ENCODE measurements at regions not wholly inside any gene's neighbourhood (a gene's known extent, or its start where the extent isn't known, plus 50 kb on each side); places are given as distances from the start of the nearest gene placed in this dataset.

DNA sequence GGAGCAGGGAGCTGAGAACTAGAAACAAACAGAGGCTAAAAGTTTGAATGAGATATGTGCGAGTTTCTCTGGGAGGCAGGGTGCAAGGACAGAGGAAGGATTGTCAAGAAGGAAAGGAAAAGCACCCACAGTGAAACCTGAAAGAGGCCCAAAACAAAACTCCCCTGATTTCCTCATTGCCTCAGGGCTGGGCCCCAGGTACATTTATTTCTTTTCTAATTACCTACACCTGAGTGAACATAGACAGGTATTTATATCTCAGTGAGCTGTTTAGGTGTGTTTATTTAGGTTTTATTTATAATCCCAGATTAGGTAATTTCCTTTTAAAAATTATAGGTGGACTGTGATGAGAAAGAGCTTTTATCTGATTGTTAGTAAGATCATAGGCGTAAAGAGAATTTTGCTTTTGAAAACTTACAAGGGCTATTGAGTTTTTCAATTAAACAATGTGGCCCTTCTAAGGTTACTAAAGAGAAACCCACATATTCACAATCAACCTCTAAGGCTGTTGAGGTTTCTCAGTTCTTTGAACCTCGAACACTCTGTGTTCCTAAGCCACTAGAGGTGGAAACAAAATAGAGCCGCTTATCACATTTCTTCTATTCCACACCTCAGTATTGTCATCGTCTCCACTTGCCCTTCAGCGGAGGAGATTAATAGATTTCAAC is 344.8 kb downstream of the ZNF608 start:
- POLR2A ChIA-PET: no interaction called here
- Histone ChIP-seq H3K79me2 (ENCODE audit: control insufficient read depth, insufficient read depth, low read length) (no peaks in the 10 kb centered on the region), H3K27ac (ENCODE audit: low read length in 2 of 2) (no peak overlapping the region), H3K36me3 (replicated peaks in 1 of 2; ENCODE audit: control extremely low read depth in 1 of 2, control insufficient read depth in 1 of 2, extremely low read depth in 1 of 2, insufficient read depth in 2 of 2, low read length in 1 of 2) (no peaks in the 10 kb centered on the region), H3K4me3 (ENCODE audit: control extremely low read depth in 1 of 5, extremely low read depth in 1 of 5, insufficient read depth in 1 of 5, low read depth in 2 of 5, low read length in 4 of 5) (no peak overlapping the region), H3K27me3 (replicated peaks in 1 of 4; ENCODE audit: control extremely low read depth in 1 of 4, control insufficient read depth in 3 of 4, insufficient read depth in 4 of 4, low read length in 3 of 4) (peaks cover 0 to 3% (median 0%) of the 10 kb centered on the region in 4 experiments), H3K4me1 (ENCODE audit: control insufficient read depth in 2 of 2, insufficient read depth in 2 of 2, low read length in 2 of 2) (peaks cover 4 to 14% of the 10 kb centered on the region in 2 donors), H3K9me3 (ENCODE audit: control extremely low read depth in 1 of 3, control insufficient read depth in 2 of 3, insufficient read depth in 1 of 3, low read length in 2 of 3) (no peaks in the 10 kb centered on the region), H2AFZ (ENCODE audit: insufficient read depth, low read depth, low read length, poor library complexity, severe bottlenecking) (no peak overlapping the region), H4K20me1 (ENCODE audit: control insufficient read depth, insufficient read depth, low read length, poor library complexity, severe bottlenecking) (no peaks in the 10 kb centered on the region), H3K4me2 (replicated peaks; ENCODE audit: low read depth, low read length, poor library complexity, severe bottlenecking) (no peak overlapping the region), H3K9ac (ENCODE audit: low read length) (no peak overlapping the region)
- no peak for TF ChIP-seq EZH2 (IDR thresholded peaks at IDR 0.05; ENCODE audit: borderline replicate concordance, insufficient read depth, low read depth, low read length, poor library complexity, severe bottlenecking)
- TF ChIP-seq, protein P1, sequence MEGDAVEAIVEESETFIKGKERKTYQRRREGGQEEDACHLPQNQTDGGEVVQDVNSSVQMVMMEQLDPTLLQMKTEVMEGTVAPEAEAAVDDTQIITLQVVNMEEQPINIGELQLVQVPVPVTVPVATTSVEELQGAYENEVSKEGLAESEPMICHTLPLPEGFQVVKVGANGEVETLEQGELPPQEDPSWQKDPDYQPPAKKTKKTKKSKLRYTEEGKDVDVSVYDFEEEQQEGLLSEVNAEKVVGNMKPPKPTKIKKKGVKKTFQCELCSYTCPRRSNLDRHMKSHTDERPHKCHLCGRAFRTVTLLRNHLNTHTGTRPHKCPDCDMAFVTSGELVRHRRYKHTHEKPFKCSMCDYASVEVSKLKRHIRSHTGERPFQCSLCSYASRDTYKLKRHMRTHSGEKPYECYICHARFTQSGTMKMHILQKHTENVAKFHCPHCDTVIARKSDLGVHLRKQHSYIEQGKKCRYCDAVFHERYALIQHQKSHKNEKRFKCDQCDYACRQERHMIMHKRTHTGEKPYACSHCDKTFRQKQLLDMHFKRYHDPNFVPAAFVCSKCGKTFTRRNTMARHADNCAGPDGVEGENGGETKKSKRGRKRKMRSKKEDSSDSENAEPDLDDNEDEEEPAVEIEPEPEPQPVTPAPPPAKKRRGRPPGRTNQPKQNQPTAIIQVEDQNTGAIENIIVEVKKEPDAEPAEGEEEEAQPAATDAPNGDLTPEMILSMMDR (IDR thresholded peaks at IDR 0.05): no peak
- ATAC-seq (ENCODE audit: low read depth) (no peak), DNase-seq (no peak)
- no peak overlapping the region for H3K27ac Mint-ChIP-seq
- H3K27me3 Mint-ChIP-seq: no peaks in the 10 kb centered on the region
- H3K4me3 Mint-ChIP-seq: no peak overlapping the region
- H3K4me1 Mint-ChIP-seq: peaks cover 19% of the 10 kb centered on the region
- no peaks in the 10 kb centered on the region for H3K9me3 Mint-ChIP-seq (ENCODE audit: insufficient read depth)
- CTCF ChIA-PET: no interaction called here
- intact Hi-C loops (cut with micrococcal nuclease): no loop called here
- 75% methylated on average over 3 of the region's 6 CpGs for WGBS (ENCODE audit: insufficient coverage)

DNA sequence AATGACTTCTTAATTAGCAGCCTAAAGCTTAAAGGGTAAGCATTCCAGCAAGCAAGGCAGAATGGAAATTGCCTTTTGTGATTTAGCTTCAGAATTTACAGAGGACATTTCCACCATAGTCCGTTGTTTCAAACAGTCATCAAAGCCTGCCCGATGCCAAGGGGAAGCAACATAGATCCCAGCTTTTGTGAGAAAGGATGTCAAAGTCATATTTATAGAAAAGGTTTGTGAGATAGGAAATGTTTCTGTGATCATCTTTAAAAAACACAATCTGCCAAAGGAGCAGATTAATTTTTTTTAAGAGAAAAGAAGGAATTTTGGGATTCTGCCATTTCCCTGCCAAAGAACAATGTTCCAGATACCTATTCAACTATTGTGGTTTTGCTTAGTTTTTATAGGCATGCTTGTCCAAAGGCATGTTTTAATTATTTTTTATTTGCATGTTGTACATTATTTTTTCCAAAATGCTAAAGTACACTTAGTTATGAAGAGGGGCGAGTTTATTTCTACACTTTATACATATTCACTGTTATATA is 346.9 kb downstream of the ZNF608 start:
- ChIA-PET POLR2A (no interaction called here), CTCF (no interaction called here)
- no peak for ATAC-seq (ENCODE audit: low read depth)
- Mint-ChIP-seq H3K4me3 (no peak overlapping the region), H3K4me1 (peaks cover 11% of the 10 kb centered on the region), H3K9me3 (ENCODE audit: insufficient read depth) (no peaks in the 10 kb centered on the region), H3K27ac (no peak overlapping the region), H3K27me3 (no peaks in the 10 kb centered on the region)
- intact Hi-C loops (cut with micrococcal nuclease): no loop called here
- Histone ChIP-seq H3K4me2 (replicated peaks; ENCODE audit: low read depth, low read length, poor library complexity, severe bottlenecking) (no peak overlapping the region), H3K79me2 (ENCODE audit: control insufficient read depth, insufficient read depth, low read length) (no peaks in the 10 kb centered on the region), H3K27me3 (replicated peaks in 1 of 4; ENCODE audit: control extremely low read depth in 1 of 4, control insufficient read depth in 3 of 4, insufficient read depth in 4 of 4, low read length in 3 of 4) (peaks cover 0 to 3% (median 0%) of the 10 kb centered on the region in 4 experiments), H4K20me1 (ENCODE audit: control insufficient read depth, insufficient read depth, low read length, poor library complexity, severe bottlenecking) (no peaks in the 10 kb centered on the region), H3K27ac (ENCODE audit: low read length in 2 of 2) (no peak overlapping the region), H3K4me1 (ENCODE audit: control insufficient read depth in 2 of 2, insufficient read depth in 2 of 2, low read length in 2 of 2) (peaks cover 0 to 8% of the 10 kb centered on the region in 2 donors), H3K36me3 (replicated peaks in 1 of 2; ENCODE audit: control extremely low read depth in 1 of 2, control insufficient read depth in 1 of 2, extremely low read depth in 1 of 2, insufficient read depth in 2 of 2, low read length in 1 of 2) (no peaks in the 10 kb centered on the region), H3K4me3 (ENCODE audit: control extremely low read depth in 1 of 5, extremely low read depth in 1 of 5, insufficient read depth in 1 of 5, low read depth in 2 of 5, low read length in 4 of 5) (no peak overlapping the region), H3K9me3 (ENCODE audit: control extremely low read depth in 1 of 3, control insufficient read depth in 2 of 3, insufficient read depth in 1 of 3, low read length in 2 of 3) (no peaks in the 10 kb centered on the region), H3K9ac (ENCODE audit: low read length) (no peak overlapping the region), H2AFZ (ENCODE audit: insufficient read depth, low read depth, low read length, poor library complexity, severe bottlenecking) (no peak overlapping the region)
- DNase-seq: no peak
- WGBS (ENCODE audit: insufficient coverage): no CpG with 5 or more reads among the region's 3 CpGs
- TF ChIP-seq, protein P1 (IDR thresholded peaks at IDR 0.05): no peak
- no peak for TF ChIP-seq EZH2 (IDR thresholded peaks at IDR 0.05; ENCODE audit: borderline replicate concordance, insufficient read depth, low read depth, low read length, poor library complexity, severe bottlenecking)
